ENCODE measurements at regions not wholly inside any gene's neighbourhood (a gene's known extent, or its start where the extent isn't known, plus 50 kb on each side); places are given as distances from the start of the nearest gene placed in this dataset.

- TF ChIP-seq CTCFL (IDR thresholded peaks at IDR 0.05; ENCODE audit: borderline replicate concordance, insufficient read depth, low read depth, low read length, poor library complexity, severe bottlenecking) (no peak), ZNF512 (tag; IDR thresholded peaks at IDR 0.05) (no peak), ELK3 (CRISPR knock-in tag; IDR thresholded peaks at IDR 0.05) (no peak), CTCF (IDR thresholded peaks at IDR 0.05 in 2 of 3, conservative IDR thresholded peaks at IDR 0.05 in 1 of 3; ENCODE audit: insufficient read depth in 2 of 3, low read depth in 1 of 3, low read length in 3 of 3) (peak in 1 of 3 experiments; percentile 36; a peak in 3 of 6 replicates), HNRNPLL (IDR thresholded peaks at IDR 0.05; ENCODE audit: low read depth, low read length, poor library complexity, severe bottlenecking) (no peak), SRSF7 (optimal IDR thresholded peaks at IDR 0.05; ENCODE audit: low read depth, low read length) (no peak), NELFE (IDR thresholded peaks at IDR 0.05; ENCODE audit: insufficient read depth, insufficient read length) (no peak), MXD1 (CRISPR knock-in tag; IDR thresholded peaks at IDR 0.05; ENCODE audit: borderline replicate concordance, poor library complexity, severe bottlenecking) (no peak), REST (IDR thresholded peaks at IDR 0.05; ENCODE audit: borderline replicate concordance) (peak; percentile 32; the same call in 1 of the 2 replicates), REST (CRISPR knock-in tag; IDR thresholded peaks at IDR 0.05; ENCODE audit: low read depth) (no peak)
These were observed 253.4 kb downstream of the CYP26B1 start (continued) for GRCh38 chr2:71894261-71894660.

All from K562 (cell line).